Lung (tissue), 11 donors: ENCODE measurements at regions not wholly inside any gene's neighbourhood (a gene's known extent, or its start where the extent isn't known, plus 50 kb on each side); places are given as distances from the start of the nearest gene placed in this dataset.

Experiments
- ATAC-seq: fragments of 200-7000 bp; cut with Tn5 transposase; one replicate; pipeline ENCODE4 v1.9.1; 2020; ENCODE audit warnings: moderate number of reproducible peaks; ENCODE audit not compliant: insufficient read depth, low FRiP score
- DNase-seq, 3 donors: peaks; one replicate each; pipeline ENCODE4 v3.0.0-alpha.2; 2013 to 2017
- H3K27ac ChIP-seq, 2 donors: one replicate each; pipeline ENCODE4 v1.5.1; 2013; ENCODE audit warnings: mild to moderate bottlenecking in 2 of 2, moderate library complexity in 2 of 2, control low read depth in 1 of 2, inconsistent platforms in 1 of 2, low read depth in 1 of 2, low read length in 1 of 2
- H3K27me3 ChIP-seq, 3 donors: one replicate each; pipeline ENCODE4 v1.5.1; 2013; ENCODE audit warnings: low read length in 2 of 3; ENCODE audit not compliant: control insufficient read depth in 3 of 3, insufficient read depth in 3 of 3
- H3K36me3 ChIP-seq, 4 donors: one replicate each; pipeline ENCODE4 v1.5.1; 2013; ENCODE audit warnings: low read length in 4 of 4, mild to moderate bottlenecking in 1 of 4, moderate library complexity in 1 of 4; ENCODE audit not compliant: control insufficient read depth in 4 of 4, insufficient read depth in 4 of 4
- H3K4me1 ChIP-seq, 5 donors: one replicate each; pipeline ENCODE4 v1.5.1; 2013; ENCODE audit warnings: low read length in 5 of 5, mild to moderate bottlenecking in 2 of 5, moderate library complexity in 1 of 5; ENCODE audit not compliant: control insufficient read depth in 5 of 5, insufficient read depth in 5 of 5
- H3K4me3 ChIP-seq: one replicate; pipeline ENCODE4 v1.5.1; 2013; ENCODE audit warnings: mild to moderate bottlenecking, control low read depth, moderate library complexity
- H3K9ac ChIP-seq, 2 donors: one replicate each; pipeline ENCODE4 v1.5.1; 2013; ENCODE audit warnings: low read length in 2 of 2, control low read depth in 1 of 2; ENCODE audit not compliant: insufficient read depth in 1 of 2
- H3K9me3 ChIP-seq, 4 donors: one replicate each; pipeline ENCODE4 v1.5.1; 2013; ENCODE audit warnings: low read length in 3 of 4, mild to moderate bottlenecking in 1 of 4, moderate library complexity in 1 of 4; ENCODE audit not compliant: control insufficient read depth in 4 of 4, insufficient read depth in 3 of 4
- WGBS, 2 donors: extraction: QIAGEN DNeasy Blood & Tissue Kit; methylation state at CpG; one replicate each; pipeline ENCODE4 v1.1.7; 2013; 5-methylcytosine and 5-hydroxymethylcytosine counted together
- TF ChIP-seq, protein P1 (sequence below): IDR thresholded peaks from 2 replicates; pipeline ENCODE4 v1.5.1; 2012; ENCODE audit warnings: mild to moderate bottlenecking; ENCODE audit errors: control extremely low read depth, extremely low read depth
- donor health status: control.
- donor health status: control.
- donor health status: Bipolar disorder and iron deficiency.
- donor health status: healthy.
- donor health status: DM: yes; HTN: yes; CAD: no.

DNA sequence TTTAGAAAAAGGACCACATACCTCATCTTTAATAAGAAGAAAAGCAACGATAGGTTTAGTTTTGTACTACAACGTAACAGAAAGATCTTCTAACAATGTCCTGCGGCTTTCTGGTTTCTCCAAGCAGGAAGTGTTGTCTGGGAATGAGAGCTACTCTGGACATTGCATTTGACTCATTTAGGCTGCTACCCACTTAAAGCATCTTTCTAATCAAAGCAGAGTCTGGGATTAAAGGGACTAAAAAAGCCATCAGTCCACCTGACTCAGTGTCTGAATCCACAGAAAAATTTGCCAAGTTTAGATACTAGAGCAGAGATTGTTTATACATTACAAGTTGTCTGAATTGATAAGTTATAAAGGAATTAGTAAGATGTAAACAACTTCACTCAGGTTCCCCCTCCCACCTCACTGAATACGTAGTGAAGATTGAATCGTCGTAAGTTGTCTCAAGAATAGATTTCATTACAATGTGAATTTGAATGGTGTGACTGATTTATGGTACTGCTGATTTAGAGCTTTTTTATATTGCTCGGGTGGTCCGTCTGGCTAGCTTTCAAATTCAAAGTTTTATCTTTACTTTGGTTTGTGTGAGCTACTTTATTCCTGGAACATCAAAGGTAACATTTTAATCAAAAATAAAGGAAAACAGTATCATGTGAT lies 70.2 kb upstream of the SMIM21 start:
- WGBS, 2 donors = 51 to 58% methylated on average over 8 of the region's 8 CpGs
- H3K9me3 ChIP-seq = no peaks in the 10 kb centered on the region
- H3K36me3 ChIP-seq = no peaks in the 10 kb centered on the region
- peaks cover 0 to 11% (median 0%) of the 10 kb centered on the region in 5 donors for H3K4me1 ChIP-seq
- no peak overlapping the region for H3K4me3 ChIP-seq
- DNase-seq = no peak
- no peak overlapping the region for H3K9ac ChIP-seq
- TF ChIP-seq, protein P1, sequence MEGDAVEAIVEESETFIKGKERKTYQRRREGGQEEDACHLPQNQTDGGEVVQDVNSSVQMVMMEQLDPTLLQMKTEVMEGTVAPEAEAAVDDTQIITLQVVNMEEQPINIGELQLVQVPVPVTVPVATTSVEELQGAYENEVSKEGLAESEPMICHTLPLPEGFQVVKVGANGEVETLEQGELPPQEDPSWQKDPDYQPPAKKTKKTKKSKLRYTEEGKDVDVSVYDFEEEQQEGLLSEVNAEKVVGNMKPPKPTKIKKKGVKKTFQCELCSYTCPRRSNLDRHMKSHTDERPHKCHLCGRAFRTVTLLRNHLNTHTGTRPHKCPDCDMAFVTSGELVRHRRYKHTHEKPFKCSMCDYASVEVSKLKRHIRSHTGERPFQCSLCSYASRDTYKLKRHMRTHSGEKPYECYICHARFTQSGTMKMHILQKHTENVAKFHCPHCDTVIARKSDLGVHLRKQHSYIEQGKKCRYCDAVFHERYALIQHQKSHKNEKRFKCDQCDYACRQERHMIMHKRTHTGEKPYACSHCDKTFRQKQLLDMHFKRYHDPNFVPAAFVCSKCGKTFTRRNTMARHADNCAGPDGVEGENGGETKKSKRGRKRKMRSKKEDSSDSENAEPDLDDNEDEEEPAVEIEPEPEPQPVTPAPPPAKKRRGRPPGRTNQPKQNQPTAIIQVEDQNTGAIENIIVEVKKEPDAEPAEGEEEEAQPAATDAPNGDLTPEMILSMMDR = no peak
- no peak overlapping the region for H3K27ac ChIP-seq
- no peak for ATAC-seq
- H3K27me3 ChIP-seq = peaks cover 0 to 2% (median 0%) of the 10 kb centered on the region in 3 donors

- Histone ChIP-seq H3K36me3 (no peaks in the 10 kb centered on the region), H3K4me3 (no peak overlapping the region), H3K9me3 (no peaks in the 10 kb centered on the region), H3K27ac (no peak overlapping the region), H3K9ac (no peak overlapping the region), H3K4me1 (peaks cover 0 to 11% (median 0%) of the 10 kb centered on the region in 5 donors), H3K27me3 (no peaks in the 10 kb centered on the region)
- WGBS, 2 donors = 79 to 80% methylated on average over 7 of the region's 7 CpGs
- no peak for ATAC-seq
- no peak for DNase-seq
- TF ChIP-seq, protein P1 = no peak
Measured at GRCh38 chr18:75496151-75496550, 68.6 kb upstream of the SMIM21 start.

DNA sequence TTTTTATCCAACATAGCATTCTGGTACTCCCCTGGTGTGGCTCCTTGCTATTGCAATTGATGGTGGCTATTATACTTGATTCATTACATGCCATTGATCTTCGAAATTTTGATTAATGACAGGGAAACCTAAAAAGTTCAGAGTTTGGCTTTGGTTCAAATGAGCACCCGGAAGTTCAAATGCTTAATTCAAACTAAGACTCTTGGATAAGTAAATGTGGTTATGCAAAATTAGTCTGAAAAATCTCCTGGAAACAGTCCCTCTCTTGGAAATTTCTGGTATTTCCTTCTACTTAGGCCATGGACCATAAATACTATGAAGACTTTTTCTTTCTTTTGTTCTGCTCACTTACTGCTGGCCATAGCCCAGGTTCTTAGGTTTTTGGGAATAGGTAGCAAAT lies 65.3 kb upstream of the SMIM21 start:
- DNase-seq = no peak
- no peaks in the 10 kb centered on the region for H3K36me3 ChIP-seq
- H3K4me3 ChIP-seq = no peak overlapping the region
- 57 to 77% methylated on average over 2 of the region's 2 CpGs for WGBS, 2 donors
- no peak overlapping the region for H3K9ac ChIP-seq
- H3K27ac ChIP-seq = no peak overlapping the region
- ATAC-seq = no peak
- H3K9me3 ChIP-seq = no peaks in the 10 kb centered on the region
- H3K4me1 ChIP-seq = no peaks in the 10 kb centered on the region
- no peaks in the 10 kb centered on the region for H3K27me3 ChIP-seq
- TF ChIP-seq, protein P1 = no peak

GRCh38 chr18:75491361-75491760 lies 63.9 kb upstream of the SMIM21 start:
- Histone ChIP-seq H3K4me3 (no peak overlapping the region), H3K9ac (no peak overlapping the region), H3K27ac (no peak overlapping the region), H3K4me1 (no peaks in the 10 kb centered on the region), H3K36me3 (no peaks in the 10 kb centered on the region), H3K27me3 (no peaks in the 10 kb centered on the region), H3K9me3 (no peaks in the 10 kb centered on the region)
- DNase-seq (no peak), ATAC-seq (no peak)
- WGBS, 2 donors = 72 to 92% methylated on average over 5 of the region's 5 CpGs
- TF ChIP-seq, protein P1 = no peak
